GM18867 (cell line): ENCODE measurements at regions not wholly inside any gene's neighbourhood (a gene's known extent, or its start where the extent isn't known, plus 50 kb on each side); places are given as distances from the start of the nearest gene placed in this dataset.
A peak's percentile ranks its signal among the peaks of the same experiment; 100 is the strongest.

ENCODE experiments used
- ATAC-seq: cut with Tn5 transposase; IDR thresholded peaks from one replicate; pipeline ENCODE4 v1.9.1; 2021; ENCODE audit warnings: mild to moderate bottlenecking, moderate library complexity; ENCODE audit not compliant: unreplicated experiment

DNA sequence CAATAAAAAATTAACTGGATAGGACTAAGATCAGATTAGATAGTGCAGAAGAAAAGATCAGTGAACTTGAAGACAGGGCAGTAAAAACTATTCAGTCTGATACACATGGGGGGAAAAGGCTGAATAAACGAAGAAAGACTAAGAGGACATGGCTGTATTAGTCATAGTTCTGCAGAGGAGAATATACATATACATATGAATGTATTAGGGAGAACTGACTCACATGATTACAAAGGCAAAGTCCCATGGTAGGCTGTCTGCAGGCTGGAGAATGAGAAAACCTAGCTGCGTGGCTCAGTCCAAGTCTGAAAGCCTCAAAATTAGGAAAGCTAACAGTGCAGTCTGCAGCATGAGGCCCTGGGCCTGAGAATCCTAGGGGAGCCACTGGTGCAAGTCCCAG is 98.2 kb upstream of the GNAO1 start:
- no peak for ATAC-seq

DNA sequence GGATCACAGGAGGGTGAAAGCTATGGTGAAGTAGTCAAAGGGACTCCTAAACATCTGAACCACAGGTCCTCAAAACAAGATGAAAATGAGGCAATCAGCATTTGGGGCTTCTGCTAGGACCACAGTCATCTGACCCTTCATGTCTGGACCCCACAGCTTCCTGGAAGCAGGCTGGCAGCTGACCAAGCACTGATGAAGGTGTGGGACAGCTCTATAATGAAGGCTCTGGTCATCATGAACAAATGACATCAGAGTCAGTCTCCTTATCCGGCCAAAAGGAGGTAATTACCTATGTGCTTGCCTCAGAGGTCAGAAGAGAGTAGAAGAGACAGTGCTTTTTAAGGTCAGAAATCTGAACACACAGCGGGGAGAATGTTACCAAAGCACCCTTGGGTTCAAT is 101.2 kb upstream of the GNAO1 start:
- ATAC-seq = no peak

DNA sequence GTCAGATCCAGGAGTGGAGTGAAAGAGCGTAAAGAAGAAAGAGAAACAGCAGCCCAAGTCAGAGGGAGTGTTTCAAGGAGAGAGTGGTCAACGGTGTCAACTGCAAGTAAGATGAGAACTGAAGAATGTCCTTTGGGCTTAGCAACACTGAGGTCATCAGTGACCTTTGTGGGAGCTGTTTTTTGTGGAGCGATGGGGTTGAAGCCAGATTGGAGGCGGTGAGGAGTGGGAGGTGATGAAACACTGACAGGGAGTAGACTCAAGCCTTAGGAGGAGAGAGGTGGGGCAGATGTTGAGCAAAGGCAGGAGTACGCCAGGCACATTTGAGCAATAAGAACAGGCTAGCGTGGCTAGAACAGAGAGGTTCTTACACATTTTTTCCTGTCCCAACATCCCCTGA is 103.7 kb upstream of the GNAO1 start:
- no peak for ATAC-seq

DNA sequence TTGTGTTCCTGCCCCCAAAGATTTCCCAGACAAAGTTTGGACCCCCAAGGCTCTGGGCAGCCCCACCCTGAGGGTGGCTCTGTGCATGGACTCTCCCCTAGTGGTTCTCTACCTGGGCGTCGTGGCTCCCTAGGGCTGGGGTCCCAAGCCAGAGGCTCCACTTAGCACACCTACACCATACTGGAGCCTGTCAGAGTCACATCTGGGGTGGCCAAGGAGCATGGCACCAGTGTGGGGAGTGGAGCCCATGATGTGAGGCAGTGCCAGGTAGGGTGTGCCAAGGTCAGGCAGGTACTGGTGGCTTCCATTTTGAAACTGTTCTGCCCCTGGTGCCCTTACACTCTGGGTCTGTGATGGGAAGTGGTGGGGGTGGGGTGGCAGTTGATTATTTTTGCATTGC is 109.9 kb upstream of the GNAO1 start:
- ATAC-seq = no peak

DNA sequence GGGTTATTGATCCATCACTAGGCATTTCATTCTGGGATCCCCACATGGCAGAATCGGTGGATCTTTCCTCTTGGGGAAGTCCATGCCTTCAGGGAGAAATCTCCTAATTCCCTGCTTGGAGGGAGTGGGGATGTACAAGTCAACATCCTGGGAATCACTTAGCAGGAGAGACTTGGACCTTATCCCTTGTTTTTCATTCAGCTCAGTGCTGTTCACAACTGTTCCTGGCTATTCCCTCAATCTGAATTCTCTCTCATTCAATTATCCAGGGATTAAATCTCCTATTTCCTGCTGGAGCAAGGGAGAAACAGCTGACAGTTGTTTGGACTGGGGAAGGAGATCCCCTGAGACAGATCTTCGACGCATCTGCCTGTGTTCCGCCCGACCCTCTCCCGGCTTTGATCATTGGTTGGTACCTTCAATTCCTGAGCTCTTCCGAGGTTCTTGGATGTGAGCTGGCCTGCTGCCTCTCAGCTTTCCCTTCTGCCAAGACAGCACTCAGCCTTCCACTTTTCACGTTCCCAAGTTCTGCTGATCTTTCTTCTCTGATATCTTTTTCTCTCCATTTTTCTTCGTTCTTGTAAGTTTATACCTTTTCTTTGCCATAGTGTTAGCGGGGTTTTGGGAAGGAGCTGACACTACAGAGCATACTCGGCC is 115.4 kb upstream of the GNAO1 start:
- ATAC-seq = no peak

DNA sequence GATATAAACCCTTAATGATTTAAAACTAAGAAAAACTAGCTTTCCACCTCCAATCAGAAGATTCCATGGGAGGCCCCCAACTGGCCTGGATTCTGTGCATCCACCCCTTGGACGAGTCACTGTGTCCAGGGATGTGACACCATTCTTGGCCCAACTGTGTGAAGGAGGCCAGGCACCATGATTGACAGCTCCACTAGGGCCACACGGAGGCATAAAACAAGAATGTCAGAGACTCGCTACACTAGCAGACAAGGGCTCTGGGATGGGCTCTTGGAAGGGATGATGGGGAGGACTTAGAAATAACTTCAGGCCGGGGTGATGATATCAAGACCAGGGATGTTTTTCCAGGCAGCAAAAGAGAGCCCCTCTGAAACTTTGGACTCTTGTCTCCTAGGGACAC is 117.8 kb upstream of the GNAO1 start:
- no peak for ATAC-seq

DNA sequence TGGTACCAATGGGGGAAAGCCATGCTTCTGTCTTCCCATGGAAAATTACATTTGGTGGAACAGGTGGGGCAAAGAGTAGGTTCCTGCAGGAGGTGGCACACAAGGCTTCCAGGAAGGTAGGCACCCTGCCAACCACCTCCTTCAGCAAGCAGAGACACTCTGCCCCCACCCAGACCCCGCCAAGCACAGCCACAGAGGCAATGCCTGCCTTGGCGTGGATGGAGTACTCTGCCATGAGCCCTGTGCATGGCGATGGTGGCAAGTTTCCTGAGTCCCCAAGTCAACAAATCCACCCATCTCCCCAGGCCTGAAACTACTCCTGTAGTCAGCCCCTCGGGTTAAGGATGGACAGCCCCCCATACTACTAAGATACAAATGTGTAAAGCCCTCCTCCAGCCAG is 119.2 kb upstream of the GNAO1 start:
- no peak for ATAC-seq

DNA sequence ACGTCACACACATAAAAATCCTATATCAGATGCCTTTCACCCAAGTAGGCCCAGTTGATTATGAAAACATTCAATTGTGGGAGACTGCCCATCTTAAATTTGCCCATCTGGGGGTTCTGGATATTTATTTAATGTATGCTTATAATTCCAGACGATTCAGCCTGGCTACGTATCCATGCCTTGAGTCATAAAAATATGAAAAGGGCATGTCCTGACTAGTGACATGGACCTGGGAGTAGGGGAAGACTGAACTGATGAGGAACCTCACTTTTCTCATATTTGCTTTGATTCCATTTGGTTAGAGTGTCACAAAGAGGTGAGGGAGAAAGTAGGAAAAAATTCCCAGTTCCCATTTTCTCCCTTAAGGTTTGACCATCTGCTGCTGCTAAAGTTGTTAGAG is 122.5 kb upstream of the GNAO1 start:
- no peak for ATAC-seq

DNA sequence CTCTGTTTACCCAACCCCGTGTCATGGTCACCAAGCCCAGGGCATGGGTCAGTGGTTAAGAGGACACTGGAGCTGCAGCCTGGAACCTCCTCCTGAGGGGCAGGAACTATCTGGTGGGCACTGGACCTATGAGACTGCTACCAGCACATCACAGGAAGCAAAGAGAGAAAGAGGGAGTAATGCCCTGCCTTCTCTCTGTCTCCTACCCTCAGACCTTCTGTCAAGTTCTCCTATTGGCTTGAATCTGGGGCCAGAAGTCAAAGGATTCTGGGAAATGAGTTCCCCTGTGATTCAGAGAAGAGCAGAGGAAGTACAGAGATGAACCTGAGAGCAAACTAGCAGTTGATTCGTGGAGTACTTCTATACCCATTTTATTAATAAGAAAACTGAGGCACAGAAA is 123.0 kb upstream of the GNAO1 start:
- no peak for ATAC-seq

DNA sequence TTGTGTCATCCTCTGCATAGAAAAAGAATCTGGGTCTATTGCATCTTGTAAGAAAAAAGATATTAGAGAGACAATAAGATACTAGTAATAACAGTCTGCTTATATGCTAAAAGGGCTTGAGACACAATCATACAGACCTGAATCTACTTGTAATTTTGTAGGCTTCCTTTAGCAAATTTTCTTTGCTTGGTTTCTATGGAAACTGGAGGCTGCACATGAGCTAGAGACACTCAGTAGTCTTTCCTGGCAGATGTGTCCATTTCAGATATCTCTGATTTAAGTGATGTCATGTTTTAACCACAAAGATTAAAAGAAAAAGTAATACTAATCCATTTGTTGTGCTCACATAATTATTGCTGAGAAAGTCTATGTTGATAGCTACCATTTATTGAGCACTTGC is 123.9 kb upstream of the GNAO1 start:
- ATAC-seq = no peak

DNA sequence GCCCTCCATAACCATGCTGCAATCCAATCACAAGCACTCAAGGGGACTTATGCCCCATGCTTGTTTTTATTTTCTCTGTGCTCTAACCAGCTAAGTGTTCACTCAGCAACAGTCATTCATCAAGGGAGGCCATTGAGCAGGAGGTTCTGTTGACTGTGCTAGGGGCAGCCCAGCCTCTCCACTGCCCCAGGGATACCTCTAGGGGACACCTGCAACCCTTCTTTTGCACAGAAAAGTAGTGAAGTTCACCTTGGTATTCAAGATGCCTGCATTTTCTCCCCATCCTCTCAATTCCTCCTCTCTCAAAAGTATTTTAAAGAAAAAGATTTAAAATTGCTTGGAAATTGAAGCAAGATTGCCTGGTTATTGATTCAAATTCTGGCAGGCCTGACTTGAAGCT is 124.7 kb upstream of the GNAO1 start:
- no peak for ATAC-seq

DNA sequence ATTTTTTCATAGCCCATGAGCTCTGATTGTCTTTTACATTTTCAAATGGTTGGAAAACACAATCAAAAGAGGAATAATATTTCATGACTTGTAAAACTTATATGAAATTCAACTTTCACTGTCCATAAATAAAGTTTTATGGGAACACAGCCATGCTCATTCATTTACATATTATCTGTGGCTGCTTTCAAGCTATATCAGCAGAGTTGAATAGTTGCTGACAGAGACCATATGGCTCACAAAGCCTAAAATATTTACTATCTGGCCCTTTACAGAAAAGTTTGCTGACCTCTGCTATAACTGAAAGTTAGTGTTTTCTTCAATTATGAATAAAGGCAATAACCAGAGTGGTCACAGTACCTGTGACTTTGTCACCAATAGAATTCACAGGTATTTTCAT is 128.2 kb upstream of the GNAO1 start:
- ATAC-seq = no peak

DNA sequence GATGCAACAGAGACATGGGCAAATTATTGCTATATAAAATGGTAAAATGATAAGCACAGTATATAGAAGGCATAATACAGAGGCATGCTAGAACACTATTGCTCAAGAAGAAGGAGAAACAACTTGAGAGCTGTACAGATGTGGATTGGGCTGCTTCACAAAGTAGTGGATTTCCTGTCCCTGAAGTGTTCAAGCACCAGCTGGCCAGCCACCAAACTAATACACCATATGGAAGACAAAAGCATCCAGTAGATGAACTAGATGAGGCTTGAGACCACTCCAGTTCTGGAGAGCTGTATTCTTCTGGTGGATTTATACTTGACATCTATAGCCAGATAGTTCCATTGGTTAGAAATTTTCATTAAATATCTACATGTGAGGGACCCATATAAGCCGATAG is 134.1 kb upstream of the GNAO1 start:
- no peak for ATAC-seq

DNA sequence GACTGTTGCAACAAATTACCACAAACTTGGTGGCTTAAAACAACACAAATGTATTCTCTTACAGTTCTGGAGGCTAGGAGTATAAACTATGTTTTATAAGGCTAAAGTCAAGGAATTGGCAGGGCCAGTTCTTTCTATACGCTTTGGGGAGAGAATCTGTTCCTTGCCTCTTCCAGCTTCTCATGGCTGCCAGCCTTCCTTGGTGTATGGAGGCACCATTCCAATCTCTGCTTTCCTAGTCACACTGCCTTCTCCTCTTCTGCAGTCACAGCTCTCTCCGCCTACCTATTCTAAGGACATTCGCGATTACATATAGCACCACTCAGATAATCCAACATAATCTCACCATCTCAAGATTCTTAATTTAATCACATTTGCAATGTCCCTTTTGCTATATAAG is 140.4 kb upstream of the GNAO1 start:
- no peak for ATAC-seq

DNA sequence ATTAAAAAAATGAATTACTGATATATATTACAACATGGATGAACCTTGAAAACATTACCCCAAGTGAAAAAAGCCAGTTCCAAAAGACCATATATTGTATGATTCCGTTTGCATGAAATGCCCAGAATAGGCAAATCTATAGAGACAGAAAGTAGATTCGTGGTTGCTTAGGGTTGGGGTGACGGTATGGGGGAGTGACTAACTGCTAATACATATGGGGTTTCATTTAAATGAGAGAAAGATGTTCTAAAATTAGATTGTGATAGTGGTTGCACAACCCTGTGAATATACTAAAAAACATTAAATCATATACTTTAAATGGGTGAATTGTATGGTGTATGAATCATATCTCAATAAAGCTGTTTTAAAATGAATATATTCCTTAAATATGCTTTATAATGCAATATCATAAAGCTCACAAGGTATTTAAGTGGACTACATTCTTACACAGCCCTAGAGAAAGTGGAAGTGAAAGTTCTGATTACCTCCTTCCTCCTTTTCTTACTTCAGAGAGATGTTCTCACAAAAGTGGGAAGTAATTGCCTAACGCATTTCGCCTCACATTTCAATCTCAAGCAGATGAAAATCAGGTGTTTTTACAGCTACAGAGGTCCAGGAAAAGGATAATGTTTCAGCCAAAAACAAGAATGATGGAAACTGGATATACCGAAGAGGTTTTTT is 142.7 kb upstream of the GNAO1 start:
- ATAC-seq = peak; percentile 95

DNA sequence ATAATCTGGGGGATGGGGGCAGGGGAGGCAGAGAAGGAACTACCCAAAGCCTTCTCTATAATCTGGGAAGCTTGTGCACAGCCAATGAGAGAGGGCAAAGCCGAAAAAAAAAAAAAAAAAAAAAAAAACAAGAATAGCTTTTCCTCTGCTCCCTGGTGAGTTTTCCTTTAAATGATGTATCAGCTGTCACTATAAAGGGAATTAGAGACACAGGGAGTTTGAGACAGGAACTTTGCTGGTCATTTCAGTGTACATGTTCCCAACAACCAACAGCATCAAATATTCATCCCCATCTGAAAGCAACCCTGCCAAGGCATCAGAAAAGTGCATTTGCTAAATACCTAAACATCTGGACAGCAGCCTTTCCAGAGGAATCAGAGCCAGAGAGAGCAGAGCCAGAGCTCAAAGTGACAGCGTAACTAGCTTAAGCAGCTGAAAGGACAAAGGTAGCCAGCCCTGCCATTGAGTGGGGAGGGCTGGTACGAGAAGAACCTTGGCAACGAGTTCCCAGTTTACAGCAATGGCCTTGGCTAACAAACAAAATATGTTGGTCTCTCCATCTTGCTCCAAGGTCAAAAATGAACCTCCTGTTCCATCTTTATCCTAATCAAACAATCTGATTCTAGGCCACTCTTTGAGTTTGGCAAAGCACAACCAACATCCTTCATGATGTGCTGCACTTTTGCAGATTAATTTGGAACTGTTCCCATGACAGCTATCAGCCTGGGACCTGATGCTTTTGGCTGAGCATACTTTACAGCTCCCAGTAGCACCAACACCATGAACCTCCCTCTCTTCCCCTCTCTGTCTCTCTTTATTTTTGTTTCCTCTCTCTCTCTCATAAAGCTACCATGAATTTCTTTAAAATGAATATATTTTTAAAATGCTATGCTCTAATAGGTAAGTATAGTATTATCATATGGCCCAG is 143.7 kb upstream of the GNAO1 start:
- ATAC-seq = no peak

DNA sequence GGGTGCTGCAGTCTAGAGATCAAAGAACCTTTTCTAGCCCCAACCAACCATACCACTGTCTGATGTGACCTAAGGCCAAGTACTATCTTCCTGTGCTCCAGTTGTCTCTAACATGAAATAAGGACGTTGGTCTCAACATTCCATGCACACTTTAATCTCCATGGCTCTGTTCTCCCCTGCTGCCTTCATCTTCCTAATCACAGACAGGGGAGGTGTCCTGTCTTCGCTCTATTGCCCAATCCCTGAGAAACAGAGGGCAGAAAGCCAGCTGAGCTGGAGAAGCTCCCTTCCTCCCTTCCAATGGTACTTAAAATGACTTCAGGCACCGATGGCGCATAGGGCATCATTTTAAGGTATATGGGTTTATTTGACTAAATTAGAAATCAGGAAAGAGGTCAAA is 148.9 kb upstream of the GNAO1 start:
- no peak for ATAC-seq

DNA sequence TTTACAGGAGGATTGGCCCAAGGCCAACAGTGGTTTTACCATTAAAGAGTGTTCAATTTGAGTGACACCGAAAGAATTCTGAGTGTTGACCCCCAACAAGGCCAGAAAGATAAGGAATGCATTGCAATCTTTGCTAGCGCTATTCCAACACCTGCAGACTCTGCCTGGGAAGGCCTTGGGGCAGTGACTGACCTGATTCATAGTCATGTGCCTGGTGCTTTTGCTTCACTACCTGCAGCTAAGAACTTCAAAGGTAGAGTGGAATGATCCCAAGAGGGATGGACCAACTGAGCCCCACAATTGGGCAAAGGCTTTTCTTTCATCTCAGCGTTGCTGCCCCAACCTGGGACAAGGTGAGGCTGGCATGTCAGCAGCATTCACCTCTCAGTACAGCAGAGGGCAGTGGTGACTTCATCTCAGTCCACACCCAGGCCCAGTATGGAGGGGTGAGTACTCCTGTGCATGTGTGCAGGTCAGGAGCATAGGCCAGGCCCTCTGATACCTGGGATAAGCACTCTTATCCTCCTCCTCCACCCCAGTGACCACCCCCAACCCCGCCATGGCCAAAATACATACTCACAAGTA is 149.6 kb upstream of the GNAO1 start:
- peak; percentile 74 for ATAC-seq

DNA sequence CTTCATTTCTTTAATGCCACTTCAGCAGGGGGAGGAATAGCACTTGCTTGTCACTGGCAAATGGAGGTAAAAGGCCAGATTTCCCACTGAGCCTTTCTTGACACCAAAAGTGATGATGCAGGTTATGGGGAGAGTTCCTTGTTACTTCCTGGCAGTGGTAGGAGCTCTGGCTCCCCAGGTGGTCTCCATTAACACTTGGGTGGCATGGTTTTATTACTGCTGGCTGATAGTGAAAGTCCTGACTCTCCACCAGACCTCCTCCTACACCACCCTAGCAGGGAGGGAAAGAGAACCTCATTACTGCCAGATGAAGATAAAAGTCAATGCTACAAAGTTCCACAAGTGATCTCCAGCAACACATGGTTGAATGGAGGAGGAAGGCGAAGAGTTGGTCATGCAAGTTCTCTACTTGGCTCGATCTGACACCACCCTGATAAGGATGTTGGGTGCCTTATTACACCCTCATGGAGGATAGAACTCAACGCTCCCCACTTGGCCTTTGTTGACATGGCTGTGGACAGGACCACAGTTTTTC is 152.7 kb upstream of the GNAO1 start:
- ATAC-seq = no peak

DNA sequence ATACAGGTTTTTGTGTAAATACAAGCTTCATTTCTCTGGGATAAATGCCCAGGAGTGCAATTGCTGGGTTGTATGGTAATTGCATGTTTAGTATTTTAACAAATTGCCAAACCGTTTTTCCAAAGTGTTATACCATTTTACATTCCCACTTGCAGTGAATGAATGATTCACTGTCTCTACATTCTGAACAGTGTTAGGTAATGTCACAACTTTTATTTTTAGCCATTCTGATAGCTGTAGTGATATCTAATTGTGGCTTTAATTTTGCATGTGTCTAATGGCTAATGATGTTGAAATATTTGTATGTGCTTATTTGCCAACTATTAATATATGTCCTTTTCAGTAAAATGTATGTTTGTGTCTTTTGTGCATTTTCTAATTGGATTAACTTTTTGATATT is 156.9 kb upstream of the CES5A start:
- ATAC-seq = no peak

DNA sequence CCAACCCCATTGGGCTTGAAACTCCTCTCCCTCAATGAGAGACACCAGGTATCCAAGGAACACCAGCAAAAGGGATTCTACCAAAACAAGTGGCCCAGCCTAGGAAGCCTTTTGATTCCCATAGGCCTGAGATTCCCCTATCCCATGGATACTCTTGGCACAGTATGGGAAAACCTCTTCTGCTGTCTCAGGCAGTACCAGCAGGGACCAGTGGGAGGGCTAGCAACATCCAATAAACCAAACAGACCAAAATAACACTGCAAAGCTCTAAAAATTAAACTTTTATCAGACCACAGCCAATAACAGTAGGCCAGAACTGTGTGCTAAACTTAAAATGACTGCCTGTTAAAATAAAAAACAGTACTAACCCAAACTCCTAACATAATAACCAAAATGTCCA is 153.9 kb upstream of the CES5A start:
- ATAC-seq = no peak
